HepG2 (cell line): ENCODE measurements at regions not wholly inside any gene's neighbourhood (a gene's known extent, or its start where the extent isn't known, plus 50 kb on each side); places are given as distances from the start of the nearest gene placed in this dataset.

Experiments
- ATAC-seq: fragments of 200-7000 bp; cut with Tn5 transposase; 3 replicates; pipeline ENCODE4 v1.9.1; 2020; ENCODE audit warnings: mild to moderate bottlenecking, moderate library complexity
- BruUV-seq: library from RNA; stranded (reverse); fragments of 400-500 nt; replicated peaks from 2 replicates; lab custom pipeline; 2021; lab: Mats Ljungman, UMichigan
- CTCF ChIA-PET: fragments of 300-600 bp; formaldehyde crosslinking; extraction: SDS; loops from one replicate; lab custom pipeline; 2021; ENCODE audit warnings: low total read pairs, inconsistent platforms, low intra/inter-chr PET ratio; lab: Yijun Ruan, JAX
- POLR2A ChIA-PET: fragments of 350-600 bp; sonication (Branson Sonifier 250); formaldehyde crosslinking; loops from one replicate; lab custom pipeline; 2020; ENCODE audit warnings: antibody characterized with exemption, inconsistent platforms; lab: Yijun Ruan, JAX
- DNase-seq: peaks from one replicate; pipeline ENCODE4 v3.0.0-alpha.2; 2015; ENCODE audit warnings: low spot score
- FAIRE-seq: peaks from 3 replicates; lab custom pipeline; 2011; peaks lifted over from hg19 to GRCh38; lab: Jason Lieb, UNC
- H2AFZ ChIP-seq: one replicate; pipeline ENCODE4 v1.6.1; 2011; ENCODE audit warnings: low read length, inconsistent platforms
- H3K27ac ChIP-seq: fragments of 300-600 bp; 3 replicates; pipeline ENCODE4 v1.8.0; 2011; ENCODE audit warnings: mixed run types, mild to moderate bottlenecking, mixed read lengths, low read length, inconsistent platforms; ENCODE audit not compliant: insufficient read depth; ENCODE audit errors: extremely low read length
- H3K27me3 ChIP-seq, 2 experiments: fragments of 200-600 bp in 1 of 2; 2 replicates in 1 of 2; 3 replicates in 1 of 2; pipeline versions ENCODE4 v1.6.0 to v1.8.0; 2011; ENCODE audit warnings: low read length in 2 of 2, mild to moderate bottlenecking in 2 of 2, moderate library complexity in 2 of 2, inconsistent platforms in 1 of 2; ENCODE audit not compliant: insufficient read depth in 2 of 2, control insufficient read depth in 1 of 2
- H3K36me3 ChIP-seq, 2 experiments: fragments of 200-600 bp in 1 of 2; replicated peaks in 1 of 2; 2 replicates in 1 of 2; 3 replicates in 1 of 2; pipeline versions ENCODE4 v1.5.1 to v1.8.0; 2011; ENCODE audit warnings: low read length in 2 of 2, inconsistent platforms in 1 of 2; ENCODE audit not compliant: insufficient read depth in 2 of 2, control insufficient read depth in 1 of 2
- H3K4me1 ChIP-seq: 2 replicates; pipeline ENCODE4 v1.5.1; 2012; ENCODE audit warnings: low read length, inconsistent platforms; ENCODE audit not compliant: insufficient read depth
- H3K4me2 ChIP-seq: 2 replicates; pipeline ENCODE4 v1.6.0; 2011; ENCODE audit warnings: low read depth, low read length, inconsistent platforms
- H3K4me3 ChIP-seq, 3 experiments: fragments of 200-600 bp in 1 of 3; sonication (generic), shearing (Covaris generic) in 1 of 3; replicated peaks in 1 of 3; 2 replicates each; pipeline ENCODE4 v1.5.1; 2011 to 2016; ENCODE audit warnings: low read length in 3 of 3, inconsistent platforms in 2 of 3, low read depth in 2 of 3, mild to moderate bottlenecking in 2 of 3, control low read depth in 1 of 3, mixed read lengths in 1 of 3; ENCODE audit not compliant: insufficient read depth in 1 of 3
- H3K79me2 ChIP-seq: one replicate; pipeline ENCODE4 v1.6.1; 2011; ENCODE audit warnings: low read length, inconsistent platforms; ENCODE audit not compliant: insufficient read depth
- H3K9ac ChIP-seq: 2 replicates; pipeline ENCODE4 v1.6.0; 2011; ENCODE audit warnings: mild to moderate bottlenecking, low read depth, low read length, inconsistent platforms; ENCODE audit not compliant: insufficient read depth
- H3K9me3 ChIP-seq: 2 replicates; pipeline ENCODE4 v1.5.1; 2012; ENCODE audit warnings: mild to moderate bottlenecking, low read length
- H4K20me1 ChIP-seq: 2 replicates; pipeline ENCODE4 v1.6.0; 2011; ENCODE audit warnings: inconsistent platforms, mild to moderate bottlenecking, low read length, moderate library complexity; ENCODE audit not compliant: insufficient read depth
- NFRKB ChIP-seq: fragments of 450-650 bp; IDR thresholded peaks from 2 replicates; pipeline ENCODE4 v1.6.1; 2017
- SOX5 ChIP-seq: IDR thresholded peaks from 2 replicates; pipeline ENCODE4 v1.6.1; 2016; ENCODE audit warnings: borderline replicate concordance
- SPEN ChIP-seq: sonication (generic); formaldehyde crosslinking; IDR thresholded peaks from 2 replicates; pipeline ENCODE4 v1.5.1; 2020; ENCODE audit warnings: low read depth, mild to moderate bottlenecking, missing genetic modification reagents
- ZFP41 ChIP-seq: sonication (generic); formaldehyde crosslinking; IDR thresholded peaks from 2 replicates; pipeline ENCODE4 v1.4.0; 2020; ENCODE audit warnings: mild to moderate bottlenecking, missing genetic modification reagents, borderline replicate concordance
- ZNF224 ChIP-seq: sonication (generic); formaldehyde crosslinking; IDR thresholded peaks from 2 replicates; pipeline ENCODE4 v1.5.0; 2020; ENCODE audit warnings: mild to moderate bottlenecking, missing genetic modification reagents
- WGBS: methylation state at CpG from one replicate; pipeline ENCODE4 v1.1.6; 2017; ENCODE audit warnings: low lambda C conversion rate; 5-methylcytosine and 5-hydroxymethylcytosine counted together
- in situ Hi-C: cut with HindIII; loops from 2 replicates; pipeline ENCODE4 v1.10.0; 2017; ENCODE audit warnings: low pct_unique_long_range_greater_than_20kb; ENCODE audit not compliant: extremely low pct_ligation_motif_present
- intact Hi-C: fragments of 100-400 bp; cut with micrococcal nuclease; formaldehyde crosslinking; loops from one replicate; pipeline ENCODE4 v1.10.0; 2022; ENCODE audit not compliant: unreplicated experiment
- TF ChIP-seq, protein P1 (sequence below): sonication (generic); formaldehyde crosslinking; IDR thresholded peaks from 2 replicates; pipeline ENCODE4 v1.4.0; 2020; ENCODE audit warnings: missing genetic modification reagents
- TF ChIP-seq, protein P2 (sequence below): sonication (generic); formaldehyde crosslinking; IDR thresholded peaks from 2 replicates; pipeline ENCODE4 v1.5.0; 2020; ENCODE audit warnings: mild to moderate bottlenecking, missing genetic modification reagents
- TF ChIP-seq, protein P3 (sequence below): sonication (generic); formaldehyde crosslinking; IDR thresholded peaks from 2 replicates; pipeline ENCODE4 v1.4.0; 2020; ENCODE audit warnings: missing genetic modification reagents
- TF ChIP-seq, protein P4 (sequence below): sonication (generic); formaldehyde crosslinking; IDR thresholded peaks from 2 replicates; pipeline ENCODE4 v1.4.0; 2020; ENCODE audit warnings: missing genetic modification reagents, borderline replicate concordance

DNA sequence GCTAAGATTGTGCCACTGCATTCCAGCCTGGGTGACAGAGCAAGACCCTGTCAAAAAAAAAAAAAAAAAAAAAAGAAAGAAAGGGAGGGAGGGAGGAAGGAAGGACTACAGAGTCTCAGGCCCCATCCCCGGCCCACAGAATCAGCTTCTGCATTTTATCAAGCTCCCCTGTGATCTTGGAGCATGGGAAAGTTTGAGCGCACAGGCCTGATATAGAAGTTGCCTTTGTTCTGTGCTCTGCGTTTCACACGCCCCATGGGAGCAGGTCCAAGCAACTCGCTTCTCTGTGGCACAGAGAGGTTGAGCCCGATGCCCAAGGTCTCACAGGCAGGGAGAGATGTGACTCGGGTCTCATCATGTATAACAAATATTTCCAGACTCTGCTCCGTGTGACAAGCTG, 101.8 kb downstream of the PHETA1 start:
- H3K4me3 ChIP-seq = no peak overlapping the region
- H3K4me2 ChIP-seq = no peak overlapping the region
- ChIA-PET CTCF (no interaction called here), POLR2A (no interaction called here)
- peaks cover 1 to 7% of the 10 kb centered on the region in 2 experiments; a peak in 2 of 5 replicates for H3K27me3 ChIP-seq
- H3K9ac ChIP-seq = no peak overlapping the region
- H3K4me1 ChIP-seq = peaks cover 18% of the 10 kb centered on the region
- in situ Hi-C loops (no loop called here), intact Hi-C loops (no loop called here)
- no peak; the same call in 2 of the 3 replicates for ATAC-seq
- no TSS peak for BruUV-seq
- H4K20me1 ChIP-seq = no peaks in the 10 kb centered on the region
- H3K79me2 ChIP-seq = no peaks in the 10 kb centered on the region
- no peak overlapping the region for H3K27ac ChIP-seq
- WGBS = 13% methylated on average over 8 of the region's 8 CpGs
- no peak for FAIRE-seq
- H3K36me3 ChIP-seq = no peaks in the 10 kb centered on the region
- DNase-seq = no peak
- TF ChIP-seq NFRKB = no peak
- TF ChIP-seq, protein P1, sequence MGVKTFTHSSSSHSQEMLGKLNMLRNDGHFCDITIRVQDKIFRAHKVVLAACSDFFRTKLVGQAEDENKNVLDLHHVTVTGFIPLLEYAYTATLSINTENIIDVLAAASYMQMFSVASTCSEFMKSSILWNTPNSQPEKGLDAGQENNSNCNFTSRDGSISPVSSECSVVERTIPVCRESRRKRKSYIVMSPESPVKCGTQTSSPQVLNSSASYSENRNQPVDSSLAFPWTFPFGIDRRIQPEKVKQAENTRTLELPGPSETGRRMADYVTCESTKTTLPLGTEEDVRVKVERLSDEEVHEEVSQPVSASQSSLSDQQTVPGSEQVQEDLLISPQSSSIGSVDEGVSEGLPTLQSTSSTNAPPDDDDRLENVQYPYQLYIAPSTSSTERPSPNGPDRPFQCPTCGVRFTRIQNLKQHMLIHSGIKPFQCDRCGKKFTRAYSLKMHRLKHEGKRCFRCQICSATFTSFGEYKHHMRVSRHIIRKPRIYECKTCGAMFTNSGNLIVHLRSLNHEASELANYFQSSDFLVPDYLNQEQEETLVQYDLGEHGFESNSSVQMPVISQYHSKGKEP (CRISPR knock-in tag) = no peak
- no peak for TF ChIP-seq SPEN (CRISPR knock-in tag)
- TF ChIP-seq SOX5 = no peak
- TF ChIP-seq ZNF224 (CRISPR knock-in tag) = no peak
- TF ChIP-seq, protein P2, sequence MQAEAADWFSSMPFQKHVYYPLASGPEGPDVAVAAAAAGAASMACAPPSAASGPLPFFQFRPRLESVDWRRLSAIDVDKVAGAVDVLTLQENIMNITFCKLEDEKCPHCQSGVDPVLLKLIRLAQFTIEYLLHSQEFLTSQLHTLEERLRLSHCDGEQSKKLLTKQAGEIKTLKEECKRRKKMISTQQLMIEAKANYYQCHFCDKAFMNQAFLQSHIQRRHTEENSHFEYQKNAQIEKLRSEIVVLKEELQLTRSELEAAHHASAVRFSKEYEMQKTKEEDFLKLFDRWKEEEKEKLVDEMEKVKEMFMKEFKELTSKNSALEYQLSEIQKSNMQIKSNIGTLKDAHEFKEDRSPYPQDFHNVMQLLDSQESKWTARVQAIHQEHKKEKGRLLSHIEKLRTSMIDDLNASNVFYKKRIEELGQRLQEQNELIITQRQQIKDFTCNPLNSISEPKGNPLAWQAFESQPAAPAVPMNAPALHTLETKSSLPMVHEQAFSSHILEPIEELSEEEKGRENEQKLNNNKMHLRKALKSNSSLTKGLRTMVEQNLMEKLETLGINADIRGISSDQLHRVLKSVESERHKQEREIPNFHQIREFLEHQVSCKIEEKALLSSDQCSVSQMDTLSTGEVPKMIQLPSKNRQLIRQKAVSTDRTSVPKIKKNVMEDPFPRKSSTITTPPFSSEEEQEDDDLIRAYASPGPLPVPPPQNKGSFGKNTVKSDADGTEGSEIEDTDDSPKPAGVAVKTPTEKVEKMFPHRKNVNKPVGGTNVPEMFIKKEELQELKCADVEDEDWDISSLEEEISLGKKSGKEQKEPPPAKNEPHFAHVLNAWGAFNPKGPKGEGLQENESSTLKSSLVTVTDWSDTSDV = no peak
- TF ChIP-seq, protein P3, sequence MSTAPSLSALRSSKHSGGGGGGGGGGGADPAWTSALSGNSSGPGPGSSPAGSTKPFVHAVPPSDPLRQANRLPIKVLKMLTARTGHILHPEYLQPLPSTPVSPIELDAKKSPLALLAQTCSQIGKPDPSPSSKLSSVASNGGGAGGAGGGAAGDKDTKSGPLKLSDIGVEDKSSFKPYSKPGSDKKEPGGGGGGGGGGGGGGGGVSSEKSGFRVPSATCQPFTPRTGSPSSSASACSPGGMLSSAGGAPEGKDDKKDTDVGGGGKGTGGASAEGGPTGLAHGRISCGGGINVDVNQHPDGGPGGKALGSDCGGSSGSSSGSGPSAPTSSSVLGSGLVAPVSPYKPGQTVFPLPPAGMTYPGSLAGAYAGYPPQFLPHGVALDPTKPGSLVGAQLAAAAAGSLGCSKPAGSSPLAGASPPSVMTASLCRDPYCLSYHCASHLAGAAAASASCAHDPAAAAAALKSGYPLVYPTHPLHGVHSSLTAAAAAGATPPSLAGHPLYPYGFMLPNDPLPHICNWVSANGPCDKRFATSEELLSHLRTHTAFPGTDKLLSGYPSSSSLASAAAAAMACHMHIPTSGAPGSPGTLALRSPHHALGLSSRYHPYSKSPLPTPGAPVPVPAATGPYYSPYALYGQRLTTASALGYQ (CRISPR knock-in tag) = no peak
- TF ChIP-seq, protein P4, sequence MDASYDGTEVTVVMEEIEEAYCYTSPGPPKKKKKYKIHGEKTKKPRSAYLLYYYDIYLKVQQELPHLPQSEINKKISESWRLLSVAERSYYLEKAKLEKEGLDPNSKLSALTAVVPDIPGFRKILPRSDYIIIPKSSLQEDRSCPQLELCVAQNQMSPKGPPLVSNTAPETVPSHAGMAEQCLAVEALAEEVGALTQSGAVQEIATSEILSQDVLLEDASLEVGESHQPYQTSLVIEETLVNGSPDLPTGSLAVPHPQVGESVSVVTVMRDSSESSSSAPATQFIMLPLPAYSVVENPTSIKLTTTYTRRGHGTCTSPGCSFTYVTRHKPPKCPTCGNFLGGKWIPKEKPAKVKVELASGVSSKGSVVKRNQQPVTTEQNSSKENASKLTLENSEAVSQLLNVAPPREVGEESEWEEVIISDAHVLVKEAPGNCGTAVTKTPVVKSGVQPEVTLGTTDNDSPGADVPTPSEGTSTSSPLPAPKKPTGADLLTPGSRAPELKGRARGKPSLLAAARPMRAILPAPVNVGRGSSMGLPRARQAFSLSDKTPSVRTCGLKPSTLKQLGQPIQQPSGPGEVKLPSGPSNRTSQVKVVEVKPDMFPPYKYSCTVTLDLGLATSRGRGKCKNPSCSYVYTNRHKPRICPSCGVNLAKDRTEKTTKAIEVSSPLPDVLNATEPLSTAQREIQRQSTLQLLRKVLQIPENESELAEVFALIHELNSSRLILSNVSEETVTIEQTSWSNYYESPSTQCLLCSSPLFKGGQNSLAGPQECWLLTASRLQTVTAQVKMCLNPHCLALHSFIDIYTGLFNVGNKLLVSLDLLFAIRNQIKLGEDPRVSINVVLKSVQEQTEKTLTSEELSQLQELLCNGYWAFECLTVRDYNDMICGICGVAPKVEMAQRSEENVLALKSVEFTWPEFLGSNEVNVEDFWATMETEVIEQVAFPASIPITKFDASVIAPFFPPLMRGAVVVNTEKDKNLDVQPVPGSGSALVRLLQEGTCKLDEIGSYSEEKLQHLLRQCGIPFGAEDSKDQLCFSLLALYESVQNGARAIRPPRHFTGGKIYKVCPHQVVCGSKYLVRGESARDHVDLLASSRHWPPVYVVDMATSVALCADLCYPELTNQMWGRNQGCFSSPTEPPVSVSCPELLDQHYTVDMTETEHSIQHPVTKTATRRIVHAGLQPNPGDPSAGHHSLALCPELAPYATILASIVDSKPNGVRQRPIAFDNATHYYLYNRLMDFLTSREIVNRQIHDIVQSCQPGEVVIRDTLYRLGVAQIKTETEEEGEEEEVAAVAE (CRISPR knock-in tag) = no peak
- TF ChIP-seq ZFP41 (CRISPR knock-in tag) = no peak
- H2AFZ ChIP-seq = no peak overlapping the region
- H3K9me3 ChIP-seq = no peaks in the 10 kb centered on the region
